HG03354 (cell line): ENCODE measurements at regions not wholly inside any gene's neighbourhood (a gene's known extent, or its start where the extent isn't known, plus 50 kb on each side); places are given as distances from the start of the nearest gene placed in this dataset.
"Not testable (repeated sequence)": the region's sequence is repeated elsewhere in the genome, so short reads cannot be mapped to it uniquely, and the experiment has no call there.

Source experiments
- ATAC-seq: cut with Tn5 transposase; IDR thresholded peaks from one replicate; pipeline ENCODE4 v1.9.1; 2021; ENCODE audit warnings: mild to moderate bottlenecking; ENCODE audit not compliant: unreplicated experiment, poor library complexity, severe bottlenecking

- ATAC-seq = not testable (repeated sequence)
Observed at GRCh38 chr14:43655194-43655593, 851.9 kb downstream of the FSCB start.

- ATAC-seq = no peak
Observed at GRCh38 chr14:43651896-43652295, 855.2 kb downstream of the FSCB start.

DNA sequence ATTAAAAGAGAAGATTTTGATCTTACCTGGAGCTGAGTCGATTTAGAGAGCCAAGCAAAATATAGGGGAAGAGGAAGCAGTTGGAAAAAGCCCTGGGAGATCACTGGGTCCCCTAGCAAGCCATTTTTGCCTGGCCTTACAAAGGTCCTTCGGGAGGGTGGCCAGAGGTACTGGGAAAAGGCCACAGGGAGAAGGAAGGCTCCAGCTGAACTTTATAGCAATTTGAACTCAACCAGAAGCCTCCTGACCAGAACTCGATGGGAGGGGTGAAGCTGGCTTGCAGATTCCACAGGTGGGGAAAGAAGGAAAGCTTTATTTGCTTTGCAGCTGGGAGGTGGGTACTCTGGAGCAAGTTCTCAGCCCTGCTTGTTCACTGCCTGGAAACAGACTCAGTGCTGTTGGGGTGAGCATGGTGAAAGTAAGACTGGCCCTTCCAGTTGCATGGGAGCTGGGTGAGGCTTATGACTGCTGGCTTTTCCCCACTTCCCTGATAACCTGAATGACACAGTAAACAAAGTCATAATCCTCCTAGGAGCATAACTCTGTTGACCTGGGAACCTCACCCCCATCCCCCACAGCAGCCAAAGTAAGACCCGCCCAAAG is 855.8 kb downstream of the FSCB start:
- ATAC-seq = no peak

GRCh38 chr14:43649508-43649907 is 857.6 kb downstream of the FSCB start:
- no peak for ATAC-seq

DNA sequence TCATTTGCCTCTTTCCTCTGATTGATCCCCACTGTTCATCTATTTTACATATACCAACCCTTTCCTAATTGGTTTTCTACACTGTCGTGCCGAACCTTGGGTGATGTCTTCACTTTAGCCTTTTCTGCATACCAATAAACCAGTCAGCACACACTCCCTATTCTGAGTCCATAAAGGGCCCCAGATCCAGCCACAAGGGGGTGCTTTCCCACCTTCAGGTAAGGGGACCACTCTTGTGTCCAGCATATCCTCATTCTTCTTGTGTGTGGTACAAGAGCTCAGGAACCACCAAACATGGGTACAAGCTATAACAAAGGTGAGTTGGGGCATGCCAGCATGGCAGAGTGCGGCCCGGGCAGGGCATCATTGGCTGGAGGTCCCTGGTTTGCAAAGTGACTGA is 859.8 kb downstream of the FSCB start:
- no peak for ATAC-seq

GRCh38 chr14:43640718-43641267 is 866.3 kb downstream of the FSCB start:
- ATAC-seq = no peak

DNA sequence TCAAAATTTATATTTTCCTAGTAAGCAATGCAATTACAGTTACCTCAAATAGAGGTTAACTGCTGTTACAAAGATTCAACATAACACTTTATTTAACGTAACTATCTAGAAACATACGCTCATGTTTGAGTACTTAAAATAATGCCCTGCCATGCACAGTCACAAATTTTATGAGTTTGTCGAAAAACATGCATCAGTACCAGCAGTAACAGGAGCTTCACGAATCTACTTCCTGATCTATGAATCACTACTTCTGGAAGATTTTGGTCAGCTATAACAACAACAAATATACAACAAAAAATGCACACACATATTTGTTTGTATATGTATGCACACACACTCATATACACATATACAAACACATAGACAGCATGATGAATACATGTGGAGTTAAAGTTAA is 881.8 kb downstream of the FSCB start:
- no peak for ATAC-seq

GRCh38 chr14:43621282-43621681 is 885.8 kb downstream of the FSCB start:
- ATAC-seq = no peak

GRCh38 chr14:43595096-43595772 is 911.8 kb downstream of the FSCB start:
- ATAC-seq = no peak

DNA sequence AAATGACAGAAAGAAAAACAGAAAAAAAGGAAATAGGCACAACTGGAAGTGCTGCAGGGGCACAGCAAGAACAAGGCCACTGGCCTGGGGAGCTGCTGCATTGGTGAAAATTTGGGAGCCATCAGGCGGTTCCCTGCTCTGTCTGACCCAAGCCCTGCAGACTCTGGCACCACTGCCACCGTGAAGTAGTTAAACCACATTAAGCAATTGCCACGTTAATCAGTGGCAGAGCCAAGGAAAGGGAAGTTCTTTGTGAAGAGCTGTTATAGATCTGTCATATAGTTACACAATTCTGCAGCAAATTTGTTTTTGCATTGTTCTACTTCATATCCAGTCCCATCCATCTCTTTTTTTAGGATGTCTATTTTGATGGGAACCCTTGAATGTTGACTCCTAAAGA is 915.3 kb downstream of the FSCB start:
- ATAC-seq = no peak

DNA sequence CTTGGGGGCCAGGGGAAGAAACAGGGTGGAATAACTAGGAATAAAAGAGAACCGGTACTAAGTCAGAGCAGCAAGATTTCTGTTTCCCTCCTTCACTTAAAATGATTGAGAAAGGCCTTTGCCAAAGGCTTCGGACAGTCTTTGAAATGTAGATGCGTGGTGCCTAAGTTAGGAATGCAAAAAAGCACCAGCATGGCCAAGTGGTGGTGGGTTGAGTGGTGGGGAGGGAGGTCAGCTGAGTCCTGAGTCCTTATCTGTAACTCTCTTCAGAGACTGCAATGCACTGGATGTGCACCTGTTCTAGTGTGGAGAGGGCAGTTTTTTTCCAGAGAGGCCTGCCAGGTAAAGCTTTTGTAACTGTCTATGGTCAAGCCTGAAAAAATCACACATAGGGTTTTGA is 919.9 kb downstream of the FSCB start:
- no peak for ATAC-seq

DNA sequence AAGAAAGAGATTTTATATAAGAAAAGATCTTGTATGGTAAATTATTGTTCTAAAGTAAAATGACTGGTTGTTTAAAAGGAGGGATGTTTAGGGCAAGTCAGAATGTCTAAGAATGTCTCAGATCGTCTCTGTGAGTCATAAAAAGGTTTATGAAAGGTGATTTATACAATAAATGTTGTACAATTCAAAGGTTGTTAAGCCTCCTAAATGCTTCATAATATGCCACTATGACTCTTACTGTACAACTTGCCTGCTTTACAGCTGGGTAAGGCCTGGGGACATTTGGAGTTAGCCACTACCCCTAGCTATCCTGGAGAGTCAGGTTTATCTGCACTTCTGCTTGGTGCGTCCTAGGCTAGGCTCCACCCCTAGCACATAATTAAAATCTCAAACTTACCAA is 927.4 kb downstream of the FSCB start:
- ATAC-seq = no peak

DNA sequence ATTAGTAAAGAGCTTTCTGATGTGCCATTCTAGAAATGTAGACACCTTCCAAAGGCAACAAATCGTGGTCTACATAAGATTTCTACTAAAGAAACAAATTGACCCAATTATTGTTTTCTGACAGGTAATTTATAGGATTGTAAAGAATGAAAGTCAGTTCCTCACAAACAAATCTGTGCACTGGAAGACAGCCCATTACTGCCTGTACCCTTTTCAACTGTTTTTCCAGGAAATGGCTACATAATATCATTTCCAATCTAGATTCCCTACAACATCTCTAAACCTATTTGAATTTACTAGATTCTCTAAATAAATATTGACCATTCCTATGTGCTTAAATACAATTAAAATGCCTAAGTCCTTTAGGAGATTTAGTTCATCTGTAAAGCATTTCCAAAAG is 939.1 kb downstream of the FSCB start:
- no peak for ATAC-seq

DNA sequence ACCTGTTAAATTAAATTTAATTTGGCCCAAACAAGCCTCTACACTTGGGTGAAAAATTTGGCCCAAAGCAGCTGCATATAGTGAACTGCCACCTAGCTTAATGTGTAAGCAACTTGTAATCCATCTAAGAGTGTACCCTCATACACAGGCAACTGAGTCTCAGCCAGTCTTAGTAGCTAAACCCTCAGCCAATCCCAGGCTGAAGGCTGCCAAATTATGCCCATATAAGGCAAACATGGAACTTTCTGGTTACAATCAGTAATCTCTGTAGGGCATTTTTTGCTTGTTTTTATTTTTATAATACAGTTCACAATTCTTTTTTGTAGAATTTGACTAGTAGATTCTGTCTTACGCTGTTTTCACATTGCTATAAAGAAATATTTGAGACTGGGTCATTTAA is 958.7 kb downstream of the FSCB start:
- ATAC-seq = no peak

DNA sequence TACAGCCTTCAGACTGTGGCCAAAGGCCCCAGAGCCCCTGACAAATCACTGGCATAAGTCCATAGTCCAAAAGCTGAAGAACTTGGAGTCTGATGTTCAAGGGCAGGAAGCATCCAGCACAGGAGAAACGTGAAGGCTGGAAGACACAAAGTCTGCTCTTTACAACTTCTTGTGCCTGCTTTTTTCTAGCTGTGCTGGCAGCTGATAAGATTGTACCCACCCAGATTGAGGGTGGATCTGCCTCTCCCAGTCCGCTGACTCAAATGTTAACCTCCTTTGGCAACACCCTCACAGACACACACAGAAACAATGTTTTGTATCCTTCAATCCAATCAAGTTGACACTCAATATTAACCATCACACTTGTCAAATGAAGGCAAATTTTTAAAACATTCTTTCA is 959.5 kb downstream of the FSCB start:
- not testable (repeated sequence) for ATAC-seq

DNA sequence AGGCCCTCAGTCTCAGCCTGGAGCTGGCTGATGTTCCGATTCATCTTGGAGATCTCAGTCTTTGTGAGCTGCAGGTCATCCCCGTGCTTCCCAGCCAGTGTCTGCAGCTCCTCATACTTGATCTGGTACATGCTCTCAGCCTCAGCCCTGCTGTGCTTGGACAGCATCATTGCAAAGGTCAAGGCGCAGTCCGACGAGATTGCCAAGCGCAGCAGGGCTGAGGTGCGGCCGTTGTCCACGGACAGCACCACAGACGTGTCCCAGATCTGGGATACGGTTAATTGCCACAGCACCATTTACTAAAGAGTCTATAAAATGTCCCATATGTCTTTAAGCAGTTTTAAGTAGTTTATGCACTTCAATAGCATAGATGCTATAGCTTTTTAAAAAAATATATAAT is 965.7 kb downstream of the FSCB start:
- no peak for ATAC-seq

DNA sequence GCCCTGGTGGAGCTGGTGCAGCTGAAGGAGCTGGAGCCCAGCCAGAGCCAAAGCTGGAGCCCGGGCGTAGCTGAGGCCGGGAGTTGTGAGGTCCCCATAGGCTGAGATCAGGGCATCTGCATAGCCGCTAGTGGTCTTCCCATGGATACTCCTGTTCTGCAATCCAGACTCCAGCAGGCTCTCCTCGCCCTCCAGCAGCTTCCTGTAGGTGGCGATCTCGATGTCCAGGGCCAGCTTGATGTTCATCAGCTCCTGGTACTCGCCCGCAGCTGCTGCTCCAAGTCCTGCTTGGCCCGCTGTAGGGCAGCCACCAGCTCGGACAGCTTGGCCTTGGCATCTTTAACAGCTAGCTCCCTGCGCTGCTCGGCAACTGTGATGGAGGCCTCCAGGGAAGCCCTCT is 966.1 kb downstream of the FSCB start:
- no peak for ATAC-seq

GRCh38 chr14:43539210-43539609 is 967.9 kb downstream of the FSCB start:
- no peak for ATAC-seq

DNA sequence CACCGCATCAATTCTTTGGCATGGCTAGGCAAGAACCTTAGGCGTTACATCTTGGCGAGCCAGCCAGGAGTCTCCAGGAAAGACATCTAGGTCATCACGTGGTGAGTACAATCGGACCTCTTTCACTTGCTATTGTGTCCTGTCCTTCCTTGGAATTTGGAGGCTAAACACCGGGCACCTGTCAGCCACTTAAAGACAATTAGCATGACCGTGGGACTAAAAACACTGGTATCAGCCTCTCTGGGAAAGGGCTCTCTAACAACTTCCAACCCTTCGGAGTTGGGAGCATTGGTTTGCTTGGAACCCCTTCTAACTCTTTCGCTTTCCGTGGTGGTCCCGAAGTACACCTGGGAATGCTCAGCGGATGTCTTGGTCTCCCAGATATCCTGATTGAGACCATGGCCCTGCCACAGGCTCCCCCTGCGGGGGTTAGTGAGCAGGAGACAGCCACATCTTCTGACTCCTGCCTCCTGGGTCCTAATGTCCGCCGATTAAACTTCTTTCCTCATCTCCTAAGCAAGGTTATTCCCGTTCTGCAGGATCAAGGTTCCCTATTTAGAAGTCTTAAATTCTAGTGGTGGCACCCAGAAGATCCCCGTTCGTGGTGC is 971.7 kb downstream of the FSCB start:
- ATAC-seq = no peak

GRCh38 chr14:43532825-43533416 is 974.2 kb downstream of the FSCB start:
- ATAC-seq = no peak

GRCh38 chr14:43528321-43528720 is 978.8 kb downstream of the FSCB start:
- no peak for ATAC-seq
